ENCODE measurements at regions not wholly inside any gene's neighbourhood (a gene's known extent, or its start where the extent isn't known, plus 50 kb on each side); places are given as distances from the start of the nearest gene placed in this dataset.
A peak's percentile ranks its signal among the peaks of the same experiment; 100 is the strongest.

DNA sequence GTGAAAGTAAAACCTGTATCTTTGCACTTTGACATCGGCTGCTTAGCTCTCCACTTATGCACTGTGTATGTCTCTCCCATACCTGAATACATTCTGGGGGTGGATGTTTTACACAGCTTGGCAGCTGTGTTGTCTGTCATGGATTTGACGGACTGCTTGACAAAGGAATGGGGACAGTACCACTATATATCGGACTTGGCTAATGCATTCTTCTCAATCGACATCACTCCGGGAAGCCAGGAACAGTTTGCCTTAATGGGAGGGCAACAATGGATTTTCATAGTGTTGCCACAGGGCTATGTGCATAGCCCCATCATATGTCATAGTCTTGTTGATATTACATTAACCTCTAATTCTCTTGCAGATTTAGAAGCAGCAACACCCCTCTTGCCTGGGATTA, 1008.3 kb downstream of the DNAH5 start (continued):
- TF ChIP-seq, protein P1, sequence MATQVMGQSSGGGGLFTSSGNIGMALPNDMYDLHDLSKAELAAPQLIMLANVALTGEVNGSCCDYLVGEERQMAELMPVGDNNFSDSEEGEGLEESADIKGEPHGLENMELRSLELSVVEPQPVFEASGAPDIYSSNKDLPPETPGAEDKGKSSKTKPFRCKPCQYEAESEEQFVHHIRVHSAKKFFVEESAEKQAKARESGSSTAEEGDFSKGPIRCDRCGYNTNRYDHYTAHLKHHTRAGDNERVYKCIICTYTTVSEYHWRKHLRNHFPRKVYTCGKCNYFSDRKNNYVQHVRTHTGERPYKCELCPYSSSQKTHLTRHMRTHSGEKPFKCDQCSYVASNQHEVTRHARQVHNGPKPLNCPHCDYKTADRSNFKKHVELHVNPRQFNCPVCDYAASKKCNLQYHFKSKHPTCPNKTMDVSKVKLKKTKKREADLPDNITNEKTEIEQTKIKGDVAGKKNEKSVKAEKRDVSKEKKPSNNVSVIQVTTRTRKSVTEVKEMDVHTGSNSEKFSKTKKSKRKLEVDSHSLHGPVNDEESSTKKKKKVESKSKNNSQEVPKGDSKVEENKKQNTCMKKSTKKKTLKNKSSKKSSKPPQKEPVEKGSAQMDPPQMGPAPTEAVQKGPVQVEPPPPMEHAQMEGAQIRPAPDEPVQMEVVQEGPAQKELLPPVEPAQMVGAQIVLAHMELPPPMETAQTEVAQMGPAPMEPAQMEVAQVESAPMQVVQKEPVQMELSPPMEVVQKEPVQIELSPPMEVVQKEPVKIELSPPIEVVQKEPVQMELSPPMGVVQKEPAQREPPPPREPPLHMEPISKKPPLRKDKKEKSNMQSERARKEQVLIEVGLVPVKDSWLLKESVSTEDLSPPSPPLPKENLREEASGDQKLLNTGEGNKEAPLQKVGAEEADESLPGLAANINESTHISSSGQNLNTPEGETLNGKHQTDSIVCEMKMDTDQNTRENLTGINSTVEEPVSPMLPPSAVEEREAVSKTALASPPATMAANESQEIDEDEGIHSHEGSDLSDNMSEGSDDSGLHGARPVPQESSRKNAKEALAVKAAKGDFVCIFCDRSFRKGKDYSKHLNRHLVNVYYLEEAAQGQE (IDR thresholded peaks at IDR 0.05; ENCODE audit: unreplicated experiment), result no peak
- TF ChIP-seq JUNB (IDR thresholded peaks at IDR 0.05; ENCODE audit: unreplicated experiment), result no peak
- TF ChIP-seq, protein P2, sequence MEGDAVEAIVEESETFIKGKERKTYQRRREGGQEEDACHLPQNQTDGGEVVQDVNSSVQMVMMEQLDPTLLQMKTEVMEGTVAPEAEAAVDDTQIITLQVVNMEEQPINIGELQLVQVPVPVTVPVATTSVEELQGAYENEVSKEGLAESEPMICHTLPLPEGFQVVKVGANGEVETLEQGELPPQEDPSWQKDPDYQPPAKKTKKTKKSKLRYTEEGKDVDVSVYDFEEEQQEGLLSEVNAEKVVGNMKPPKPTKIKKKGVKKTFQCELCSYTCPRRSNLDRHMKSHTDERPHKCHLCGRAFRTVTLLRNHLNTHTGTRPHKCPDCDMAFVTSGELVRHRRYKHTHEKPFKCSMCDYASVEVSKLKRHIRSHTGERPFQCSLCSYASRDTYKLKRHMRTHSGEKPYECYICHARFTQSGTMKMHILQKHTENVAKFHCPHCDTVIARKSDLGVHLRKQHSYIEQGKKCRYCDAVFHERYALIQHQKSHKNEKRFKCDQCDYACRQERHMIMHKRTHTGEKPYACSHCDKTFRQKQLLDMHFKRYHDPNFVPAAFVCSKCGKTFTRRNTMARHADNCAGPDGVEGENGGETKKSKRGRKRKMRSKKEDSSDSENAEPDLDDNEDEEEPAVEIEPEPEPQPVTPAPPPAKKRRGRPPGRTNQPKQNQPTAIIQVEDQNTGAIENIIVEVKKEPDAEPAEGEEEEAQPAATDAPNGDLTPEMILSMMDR (conservative IDR thresholded peaks at IDR 0.05; ENCODE audit: low read depth in 2 of 2), result no peak

DNA sequence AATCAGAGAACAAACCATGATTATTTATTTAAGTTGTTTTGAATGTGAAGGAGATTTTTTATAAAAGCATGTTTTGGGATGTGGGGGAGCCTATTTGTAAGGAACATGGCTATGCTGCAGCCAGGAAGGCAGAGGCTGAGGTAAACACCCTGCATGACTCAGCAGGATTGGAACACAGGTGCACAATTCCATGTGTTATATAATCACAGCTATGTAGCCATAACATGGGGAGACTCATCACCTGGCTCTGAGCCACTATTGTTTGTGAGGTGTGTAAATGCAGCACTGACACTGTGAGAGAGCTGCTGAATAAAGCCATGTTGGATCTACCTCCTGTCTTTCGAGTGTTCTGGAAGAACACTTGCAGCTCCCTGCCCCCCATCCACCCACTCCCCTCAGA, 1009.8 kb downstream of the DNAH5 start:
- Mint-ChIP-seq H3K36me3 (ENCODE audit: low read depth) (no peaks in the 10 kb centered on the region), H3K27me3 (ENCODE audit: insufficient read depth, low read depth, poor library complexity) (peaks cover 5% of the 10 kb centered on the region), H3K27ac (peak overlapping the region; percentile 48; the same call in 1 of the 2 replicates), H3K4me3 (no peak overlapping the region), H3K9me3 (no peaks in the 10 kb centered on the region), H3K4me1 (no peaks in the 10 kb centered on the region; the same call in 2 of the 3 replicates)
- Histone ChIP-seq H4K20me1 (replicated peaks; ENCODE audit: insufficient read depth) (no peaks in the 10 kb centered on the region), H3K36me3 (ENCODE audit: insufficient read depth) (no peaks in the 10 kb centered on the region), H3K27me3 (ENCODE audit: insufficient read depth) (no peaks in the 10 kb centered on the region), H3K79me2 (replicated peaks; ENCODE audit: insufficient read depth) (no peaks in the 10 kb centered on the region), H3K4me1 (ENCODE audit: insufficient read depth) (no peaks in the 10 kb centered on the region), H3K27ac (ENCODE audit: low read depth) (no peak overlapping the region), H3K4me3 (no peak overlapping the region), H2AFZ (peak overlapping the region; percentile 70; the same call in 1 of the 2 replicates), H3K4me2 (no peak overlapping the region), H3F3A (replicated peaks; ENCODE audit: low read depth) (no peaks in the 10 kb centered on the region), H3K9me2 (ENCODE audit: insufficient read depth) (no peaks in the 10 kb centered on the region)
- DNase-seq (ENCODE audit: low spot score) (no peak), ATAC-seq (no peak)
- TF ChIP-seq, protein P3, sequence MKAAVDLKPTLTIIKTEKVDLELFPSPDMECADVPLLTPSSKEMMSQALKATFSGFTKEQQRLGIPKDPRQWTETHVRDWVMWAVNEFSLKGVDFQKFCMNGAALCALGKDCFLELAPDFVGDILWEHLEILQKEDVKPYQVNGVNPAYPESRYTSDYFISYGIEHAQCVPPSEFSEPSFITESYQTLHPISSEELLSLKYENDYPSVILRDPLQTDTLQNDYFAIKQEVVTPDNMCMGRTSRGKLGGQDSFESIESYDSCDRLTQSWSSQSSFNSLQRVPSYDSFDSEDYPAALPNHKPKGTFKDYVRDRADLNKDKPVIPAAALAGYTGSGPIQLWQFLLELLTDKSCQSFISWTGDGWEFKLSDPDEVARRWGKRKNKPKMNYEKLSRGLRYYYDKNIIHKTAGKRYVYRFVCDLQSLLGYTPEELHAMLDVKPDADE (IDR thresholded peaks at IDR 0.05), result no peak
- TF ChIP-seq JUNB (IDR thresholded peaks at IDR 0.05; ENCODE audit: unreplicated experiment) (no peak), POLR2AphosphoS5 (IDR thresholded peaks at IDR 0.05; ENCODE audit: low read depth) (no peak)
- TF ChIP-seq, protein P4, sequence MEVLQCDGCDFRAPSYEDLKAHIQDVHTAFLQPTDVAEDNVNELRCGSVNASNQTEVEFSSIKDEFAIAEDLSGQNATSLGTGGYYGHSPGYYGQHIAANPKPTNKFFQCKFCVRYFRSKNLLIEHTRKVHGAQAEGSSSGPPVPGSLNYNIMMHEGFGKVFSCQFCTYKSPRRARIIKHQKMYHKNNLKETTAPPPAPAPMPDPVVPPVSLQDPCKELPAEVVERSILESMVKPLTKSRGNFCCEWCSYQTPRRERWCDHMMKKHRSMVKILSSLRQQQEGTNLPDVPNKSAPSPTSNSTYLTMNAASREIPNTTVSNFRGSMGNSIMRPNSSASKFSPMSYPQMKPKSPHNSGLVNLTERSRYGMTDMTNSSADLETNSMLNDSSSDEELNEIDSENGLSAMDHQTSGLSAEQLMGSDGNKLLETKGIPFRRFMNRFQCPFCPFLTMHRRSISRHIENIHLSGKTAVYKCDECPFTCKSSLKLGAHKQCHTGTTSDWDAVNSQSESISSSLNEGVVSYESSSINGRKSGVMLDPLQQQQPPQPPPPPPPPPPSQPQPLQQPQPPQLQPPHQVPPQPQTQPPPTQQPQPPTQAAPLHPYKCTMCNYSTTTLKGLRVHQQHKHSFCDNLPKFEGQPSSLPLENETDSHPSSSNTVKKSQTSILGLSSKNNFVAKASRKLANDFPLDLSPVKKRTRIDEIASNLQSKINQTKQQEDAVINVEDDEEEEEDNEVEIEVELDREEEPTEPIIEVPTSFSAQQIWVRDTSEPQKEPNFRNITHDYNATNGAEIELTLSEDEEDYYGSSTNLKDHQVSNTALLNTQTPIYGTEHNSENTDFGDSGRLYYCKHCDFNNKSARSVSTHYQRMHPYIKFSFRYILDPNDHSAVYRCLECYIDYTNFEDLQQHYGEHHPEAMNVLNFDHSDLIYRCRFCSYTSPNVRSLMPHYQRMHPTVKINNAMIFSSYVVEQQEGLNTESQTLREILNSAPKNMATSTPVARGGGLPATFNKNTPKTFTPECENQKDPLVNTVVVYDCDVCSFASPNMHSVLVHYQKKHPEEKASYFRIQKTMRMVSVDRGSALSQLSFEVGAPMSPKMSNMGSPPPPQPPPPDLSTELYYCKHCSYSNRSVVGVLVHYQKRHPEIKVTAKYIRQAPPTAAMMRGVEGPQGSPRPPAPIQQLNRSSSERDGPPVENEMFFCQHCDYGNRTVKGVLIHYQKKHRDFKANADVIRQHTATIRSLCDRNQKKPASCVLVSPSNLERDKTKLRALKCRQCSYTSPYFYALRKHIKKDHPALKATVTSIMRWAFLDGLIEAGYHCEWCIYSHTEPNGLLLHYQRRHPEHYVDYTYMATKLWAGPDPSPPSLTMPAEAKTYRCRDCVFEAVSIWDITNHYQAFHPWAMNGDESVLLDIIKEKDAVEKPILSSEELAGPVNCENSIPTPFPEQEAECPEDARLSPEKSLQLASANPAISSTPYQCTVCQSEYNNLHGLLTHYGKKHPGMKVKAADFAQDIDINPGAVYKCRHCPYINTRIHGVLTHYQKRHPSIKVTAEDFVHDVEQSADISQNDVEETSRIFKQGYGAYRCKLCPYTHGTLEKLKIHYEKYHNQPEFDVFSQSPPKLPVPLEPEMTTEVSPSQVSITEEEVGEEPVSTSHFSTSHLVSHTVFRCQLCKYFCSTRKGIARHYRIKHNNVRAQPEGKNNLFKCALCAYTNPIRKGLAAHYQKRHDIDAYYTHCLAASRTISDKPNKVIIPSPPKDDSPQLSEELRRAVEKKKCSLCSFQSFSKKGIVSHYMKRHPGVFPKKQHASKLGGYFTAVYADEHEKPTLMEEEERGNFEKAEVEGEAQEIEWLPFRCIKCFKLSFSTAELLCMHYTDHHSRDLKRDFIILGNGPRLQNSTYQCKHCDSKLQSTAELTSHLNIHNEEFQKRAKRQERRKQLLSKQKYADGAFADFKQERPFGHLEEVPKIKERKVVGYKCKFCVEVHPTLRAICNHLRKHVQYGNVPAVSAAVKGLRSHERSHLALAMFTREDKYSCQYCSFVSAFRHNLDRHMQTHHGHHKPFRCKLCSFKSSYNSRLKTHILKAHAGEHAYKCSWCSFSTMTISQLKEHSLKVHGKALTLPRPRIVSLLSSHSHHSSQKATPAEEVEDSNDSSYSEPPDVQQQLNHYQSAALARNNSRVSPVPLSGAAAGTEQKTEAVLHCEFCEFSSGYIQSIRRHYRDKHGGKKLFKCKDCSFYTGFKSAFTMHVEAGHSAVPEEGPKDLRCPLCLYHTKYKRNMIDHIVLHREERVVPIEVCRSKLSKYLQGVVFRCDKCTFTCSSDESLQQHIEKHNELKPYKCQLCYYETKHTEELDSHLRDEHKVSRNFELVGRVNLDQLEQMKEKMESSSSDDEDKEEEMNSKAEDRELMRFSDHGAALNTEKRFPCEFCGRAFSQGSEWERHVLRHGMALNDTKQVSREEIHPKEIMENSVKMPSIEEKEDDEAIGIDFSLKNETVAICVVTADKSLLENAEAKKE (CRISPR knock-in tag; IDR thresholded peaks at IDR 0.05), result no peak

Measured in GM23338 (cell line).